ENCODE measurements at regions not wholly inside any gene's neighbourhood (a gene's known extent, or its start where the extent isn't known, plus 50 kb on each side); places are given as distances from the start of the nearest gene placed in this dataset.
A peak's percentile ranks its signal among the peaks of the same experiment; 100 is the strongest.

DNA sequence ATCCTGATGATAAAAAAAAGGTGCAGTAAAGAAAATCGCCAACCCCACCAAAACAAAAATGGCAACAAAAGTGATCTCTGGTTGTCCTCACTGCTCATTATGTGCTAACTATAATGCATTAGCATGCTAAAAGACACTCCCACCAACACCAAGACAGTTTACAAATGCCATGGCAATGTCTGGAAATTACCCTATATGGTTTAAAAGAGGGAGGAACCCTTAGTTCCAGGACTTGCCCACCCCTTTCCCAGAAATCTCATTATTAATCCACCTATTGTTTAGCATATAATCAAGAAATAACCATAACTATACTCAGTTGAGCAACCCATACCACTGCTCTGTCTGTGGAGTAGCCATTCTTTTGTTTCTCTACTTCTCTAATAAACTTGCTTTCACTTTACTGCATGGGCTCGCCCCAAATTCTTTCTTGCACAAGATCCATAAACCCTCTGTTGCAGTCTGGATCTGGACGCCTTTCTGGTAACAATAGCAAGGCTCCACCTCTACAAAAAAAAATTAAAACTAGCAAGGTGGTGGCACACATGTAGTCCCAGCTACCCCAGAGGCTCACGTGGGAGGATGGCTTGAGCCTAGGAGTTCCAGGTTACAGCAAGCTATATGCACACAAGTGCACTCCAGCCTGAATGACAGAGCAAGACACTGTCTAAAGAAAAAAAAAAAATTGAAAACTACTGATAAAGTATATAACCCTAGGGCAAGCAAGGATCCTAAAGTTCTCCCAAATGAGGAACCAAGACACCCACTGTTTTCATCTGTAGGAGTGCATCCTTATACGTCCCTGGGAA, 278.8 kb upstream of the JARID2 start:
- no peak for DNase-seq

DNA sequence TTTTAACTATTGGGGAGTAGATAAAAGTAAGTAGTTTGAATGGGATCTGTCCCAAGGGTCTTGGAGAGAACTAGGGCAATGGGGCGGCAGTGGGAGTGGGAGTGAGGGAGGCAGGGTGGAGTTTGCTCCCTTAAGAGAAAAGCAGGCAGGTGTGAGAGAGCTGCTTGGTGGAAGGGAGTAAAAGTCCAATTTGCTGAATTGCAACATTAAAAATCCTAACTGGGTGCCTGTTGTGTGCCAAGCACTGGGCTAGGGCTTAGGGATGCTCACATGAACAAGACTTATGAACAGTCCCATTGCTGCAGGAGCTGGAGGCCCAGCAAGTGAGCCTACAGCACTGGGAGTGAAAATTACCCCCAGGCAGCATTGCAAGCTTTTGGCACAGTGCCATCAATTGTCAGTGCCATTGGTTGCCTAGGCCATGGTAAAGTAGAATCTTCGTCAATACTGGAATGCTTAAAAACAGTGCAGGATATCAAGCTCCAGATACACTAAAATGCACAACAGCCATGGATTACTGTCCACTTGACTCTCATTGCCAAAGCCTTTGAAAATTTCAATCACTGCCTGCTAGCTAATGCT, 277.7 kb upstream of the JARID2 start:
- no peak for DNase-seq

DNA sequence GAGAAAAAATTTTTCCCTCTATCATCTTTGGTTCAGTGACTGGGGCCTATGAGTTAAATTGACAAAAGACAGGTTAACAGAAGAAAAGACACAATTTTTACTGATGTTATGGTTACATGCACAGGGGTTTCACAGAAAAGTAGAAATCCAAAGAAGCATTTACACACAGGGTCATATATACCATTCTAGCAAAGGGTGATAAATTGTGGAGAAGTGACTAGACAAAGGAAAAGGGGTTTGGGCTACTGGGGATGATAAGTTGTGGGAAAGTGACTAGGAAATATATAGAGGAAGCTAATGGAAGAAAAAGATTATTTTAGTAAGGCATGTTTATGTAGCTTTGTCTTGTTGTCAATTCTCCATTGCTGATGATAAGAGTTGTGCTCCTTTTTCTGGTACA, 276.7 kb upstream of the JARID2 start:
- DNase-seq = no peak

DNA sequence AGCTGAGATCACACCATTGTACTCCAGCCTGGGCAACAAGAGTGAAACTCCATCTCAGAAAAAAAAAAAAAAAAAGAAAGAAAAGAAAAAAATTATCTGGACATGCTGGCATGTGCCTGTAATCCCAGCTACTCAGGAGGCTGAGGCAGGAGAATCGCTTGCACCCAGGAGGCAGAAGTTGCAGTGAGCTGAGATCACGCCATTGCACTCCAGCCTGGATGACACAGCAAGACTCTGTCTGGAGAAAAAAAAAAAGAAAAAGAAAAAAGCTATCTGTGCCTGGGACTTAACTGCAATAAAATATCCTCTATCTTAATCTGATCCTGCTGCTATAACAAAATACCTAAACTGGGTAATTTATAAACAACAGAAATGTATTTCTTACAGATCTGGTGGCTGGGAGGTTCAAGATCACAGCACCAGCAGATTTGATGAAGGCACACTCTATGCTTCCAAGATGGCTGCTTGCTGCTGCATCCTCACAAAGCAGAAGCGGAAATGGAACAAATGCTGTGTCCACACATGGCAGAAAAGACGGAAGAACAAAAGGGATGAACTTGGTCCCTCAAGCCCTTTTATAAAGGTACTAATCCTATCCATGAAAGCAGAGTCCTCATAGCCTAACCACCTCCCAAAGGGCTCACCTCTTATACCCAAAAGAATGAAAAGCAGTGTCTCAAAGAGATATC, 273.3 kb upstream of the JARID2 start:
- DNase-seq = no peak

DNA sequence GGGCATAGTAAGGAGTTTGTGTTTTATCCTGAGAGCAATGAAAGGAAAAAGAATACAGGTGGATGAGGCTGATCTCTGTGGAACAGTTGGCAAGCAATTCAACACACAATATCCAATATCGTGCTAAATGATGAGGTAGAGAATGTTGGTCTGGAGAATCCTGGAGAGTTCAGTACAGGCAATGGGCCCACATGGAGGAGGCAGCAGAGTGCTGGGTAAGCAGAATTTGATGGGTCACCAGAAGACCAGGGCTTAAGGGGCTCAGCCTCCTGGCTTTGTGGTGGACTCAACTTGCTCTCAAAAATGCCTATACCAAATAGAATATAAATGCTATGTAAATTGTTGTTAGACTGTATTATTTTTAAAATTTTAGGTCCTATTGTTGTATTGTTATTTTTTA, 271.5 kb upstream of the JARID2 start:
- DNase-seq = no peak

- no peak for DNase-seq
Observed at GRCh38 chr6:14974792-14975470, 270.9 kb upstream of the JARID2 start.

DNA sequence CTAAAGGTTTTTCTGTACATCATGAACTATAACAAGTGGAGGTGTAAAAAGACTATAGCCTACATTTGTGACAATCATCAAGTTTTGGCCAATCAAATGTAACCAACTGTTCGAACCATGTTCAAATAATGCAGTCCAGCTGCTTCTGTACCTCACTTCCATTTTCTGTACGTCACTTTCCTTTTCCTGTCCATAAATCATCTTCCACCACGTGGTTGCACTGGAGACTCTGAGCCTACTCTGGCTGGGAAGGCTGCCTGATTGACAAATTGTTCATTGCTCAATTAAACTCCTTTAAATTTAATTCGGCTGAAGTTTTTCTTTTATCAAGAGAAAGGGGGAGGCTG, 270.4 kb upstream of the JARID2 start:
- no peak for DNase-seq

GRCh38 chr6:14977747-14978382, 268.0 kb upstream of the JARID2 start:
- DNase-seq = no peak

GRCh38 chr6:14981960-14982359, 263.9 kb upstream of the JARID2 start:
- no peak for DNase-seq

GRCh38 chr6:14983599-14984518, 262.0 kb upstream of the JARID2 start:
- no peak for DNase-seq

DNA sequence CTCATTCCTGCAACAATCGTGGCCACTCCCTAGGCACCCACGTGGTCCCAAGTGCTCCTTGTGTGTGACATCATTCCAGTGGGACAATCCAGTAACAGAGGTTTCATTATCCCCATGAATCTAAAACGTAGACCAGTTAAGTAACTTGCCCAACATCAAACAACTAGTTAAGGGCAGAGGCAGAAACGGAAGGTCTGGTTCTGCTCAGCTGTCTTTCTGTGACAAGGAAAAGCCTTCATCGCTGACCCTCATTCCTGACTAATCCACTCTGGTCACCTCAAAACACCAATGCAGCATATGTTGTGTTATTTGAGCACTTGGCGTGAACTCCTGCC, 261.4 kb upstream of the JARID2 start:
- DNase-seq = peak; percentile 86

DNA sequence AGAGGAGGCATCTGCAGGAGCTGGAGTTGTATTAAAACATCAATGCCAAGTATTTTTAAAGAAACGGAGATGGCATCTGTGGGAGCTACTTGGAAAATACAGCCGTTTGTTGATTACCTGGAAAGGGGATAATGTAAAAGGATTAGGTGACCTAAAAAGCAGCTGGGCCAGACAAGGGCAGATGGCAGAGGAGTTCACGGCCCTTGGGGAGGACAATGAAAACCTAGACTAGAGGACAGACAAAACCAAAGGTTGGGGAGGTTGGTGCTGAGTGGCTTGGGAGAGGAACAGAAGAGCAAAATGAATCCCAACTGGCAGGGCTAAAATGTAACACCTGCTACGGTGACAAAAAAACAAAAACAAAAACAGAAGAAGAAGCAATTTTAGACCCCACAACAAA, 260.5 kb upstream of the JARID2 start:
- no peak for DNase-seq

- DNase-seq = no peak
Observed at GRCh38 chr6:14986370-14986769, 259.5 kb upstream of the JARID2 start.

DNA sequence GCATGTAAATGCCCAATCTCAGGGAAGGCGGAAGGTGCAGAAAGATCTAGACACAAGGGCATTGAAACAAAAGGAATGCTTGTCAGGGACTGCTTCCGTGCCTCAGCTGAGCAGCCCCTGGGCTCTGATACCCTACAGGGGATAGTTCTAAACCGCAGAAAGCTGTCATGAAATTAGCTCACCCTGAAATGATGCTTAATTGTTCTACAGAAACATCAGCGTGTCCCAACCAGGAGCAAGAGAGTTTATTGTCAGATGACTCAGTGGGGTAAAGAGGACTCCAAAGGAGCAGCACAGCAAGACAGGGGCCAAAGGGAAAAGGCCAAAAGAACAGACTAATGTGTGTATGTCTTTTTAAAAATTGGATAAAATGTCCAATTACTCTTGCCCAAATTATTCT, 258.4 kb upstream of the JARID2 start:
- DNase-seq = no peak

DNA sequence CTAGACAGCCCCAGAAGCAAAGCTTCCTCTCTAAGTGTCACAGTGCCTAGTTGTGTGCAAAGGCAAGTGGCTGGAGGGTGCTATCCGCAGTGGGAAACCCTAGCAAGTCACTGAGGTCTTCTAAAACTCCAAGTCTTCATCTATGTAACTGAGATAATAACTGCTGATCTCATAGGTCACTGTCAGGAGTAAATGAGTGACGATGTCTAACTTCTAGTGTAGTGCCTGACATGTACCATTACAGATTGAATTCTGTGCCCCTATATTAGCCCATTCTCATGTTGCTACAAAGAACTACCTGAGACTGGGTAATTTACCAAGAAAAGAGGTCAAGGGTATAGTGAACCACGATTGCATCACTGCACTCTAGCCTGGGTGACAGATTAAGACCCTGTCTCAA, 253.5 kb upstream of the JARID2 start:
- no peak for DNase-seq

DNA sequence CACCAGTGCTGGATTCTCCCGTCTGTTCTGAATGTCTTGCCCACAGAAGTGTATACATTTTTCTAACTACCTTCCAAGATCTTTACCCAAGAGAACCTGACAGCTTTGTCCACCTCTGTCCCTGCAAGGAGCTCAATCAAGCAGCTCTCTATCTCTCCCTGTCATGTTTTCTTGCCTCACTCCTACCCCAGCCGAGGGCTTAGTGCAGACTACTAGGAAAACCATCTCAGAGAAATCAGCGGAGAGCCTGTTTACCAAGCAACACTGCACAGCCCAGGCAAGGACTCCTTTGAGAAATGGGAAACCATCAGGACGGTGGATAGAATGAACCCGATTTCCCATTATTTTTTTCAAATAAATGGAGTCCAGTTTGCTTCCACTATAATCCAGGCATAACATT, 250.7 kb upstream of the JARID2 start:
- no peak for DNase-seq

DNA sequence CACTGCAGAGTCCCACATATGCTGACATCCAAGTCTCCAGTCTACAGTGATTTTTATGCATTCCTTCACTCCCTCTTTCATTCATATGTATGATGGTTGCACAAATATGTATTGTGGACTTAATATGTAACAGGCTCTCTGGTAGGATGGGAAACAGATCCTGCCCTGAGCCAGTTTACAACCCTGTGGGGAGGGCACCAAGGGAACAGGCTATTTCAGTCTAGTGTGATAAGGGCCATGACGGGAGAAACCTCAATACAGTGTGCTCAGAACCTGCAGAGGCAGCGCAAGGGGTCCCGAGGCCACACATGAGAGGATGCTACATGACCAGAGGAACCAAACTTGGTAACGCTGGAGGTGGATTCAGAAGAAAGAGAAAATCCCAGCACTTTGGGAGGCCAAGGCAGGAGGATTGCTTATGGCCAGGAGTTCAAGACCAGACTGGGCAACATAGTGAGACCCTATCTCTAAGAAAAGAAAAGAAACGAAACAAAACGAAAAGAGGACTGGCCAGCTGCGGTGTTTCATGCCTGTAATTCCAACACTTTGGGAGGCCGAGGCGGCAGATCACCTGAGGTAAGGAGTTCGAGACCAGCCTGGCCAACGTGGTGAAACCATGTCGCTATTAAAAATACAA, 249.8 kb upstream of the JARID2 start:
- DNase-seq = no peak

- DNase-seq = peak; percentile 9
Observed at GRCh38 chr6:14996892-14997291, 249.0 kb upstream of the JARID2 start.

GRCh38 chr6:14997507-14997906, 248.4 kb upstream of the JARID2 start:
- no peak for DNase-seq

DNA sequence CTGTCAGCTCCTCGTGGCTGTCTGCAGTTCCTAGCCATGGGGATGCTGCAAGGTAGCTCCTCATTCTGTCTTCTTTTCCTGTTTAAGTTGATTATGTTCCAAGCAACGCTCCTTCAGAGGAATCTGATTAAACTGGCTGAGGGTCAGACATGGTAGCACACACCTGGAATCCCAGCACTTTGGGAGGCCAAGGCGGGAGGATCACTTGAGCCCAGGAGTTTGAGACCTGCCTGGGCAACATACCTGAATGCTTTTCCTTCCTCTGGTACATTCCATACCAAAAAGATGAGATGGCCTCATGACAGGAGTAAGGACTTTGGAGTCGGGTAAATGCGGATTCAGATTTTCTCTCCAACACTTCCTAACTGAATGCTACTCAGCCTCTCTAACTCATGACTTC, 246.8 kb upstream of the JARID2 start:
- no peak for DNase-seq

- DNase-seq = no peak
Observed at GRCh38 chr6:15001326-15001910, 244.5 kb upstream of the JARID2 start.
